ENCODE measurements at regions not wholly inside any gene's neighbourhood (a gene's known extent, or its start where the extent isn't known, plus 50 kb on each side); places are given as distances from the start of the nearest gene placed in this dataset.

GRCh38 chr2:67839668-67840067 lies 223.1 kb downstream of the C1D start:
- no peak overlapping the region for H3K9ac ChIP-seq (ENCODE audit: low read length in 5 of 5)
- peaks cover 0 to 6% (median 0%) of the 10 kb centered on the region in 5 donors for H3K4me1 ChIP-seq (ENCODE audit: control insufficient read depth in 5 of 5, insufficient read depth in 5 of 5, low read length in 5 of 5)
- no peaks in the 10 kb centered on the region for H3K27me3 ChIP-seq (ENCODE audit: control insufficient read depth in 5 of 5, insufficient read depth in 4 of 5, low read length in 5 of 5)
- H3K36me3 ChIP-seq (ENCODE audit: control insufficient read depth in 5 of 5, insufficient read depth in 5 of 5, low read length in 5 of 5): no peaks in the 10 kb centered on the region
- no peaks in the 10 kb centered on the region for H3K9me3 ChIP-seq (ENCODE audit: control insufficient read depth in 5 of 5, low read length in 5 of 5)
- H3K4me3 ChIP-seq (ENCODE audit: low read depth in 1 of 5, low read length in 5 of 5): no peak overlapping the region
- H3K27ac ChIP-seq (ENCODE audit: low read depth, low read length): no peak overlapping the region

GRCh38 chr2:67840460-67841068 lies 222.2 kb downstream of the C1D start:
- H3K27me3 ChIP-seq (ENCODE audit: control insufficient read depth in 5 of 5, insufficient read depth in 4 of 5, low read length in 5 of 5): no peaks in the 10 kb centered on the region
- no peak overlapping the region for H3K9ac ChIP-seq (ENCODE audit: low read length in 5 of 5)
- no peaks in the 10 kb centered on the region for H3K9me3 ChIP-seq (ENCODE audit: control insufficient read depth in 5 of 5, low read length in 5 of 5)
- H3K4me3 ChIP-seq (ENCODE audit: low read depth in 1 of 5, low read length in 5 of 5): no peak overlapping the region
- peaks cover 0 to 6% (median 0%) of the 10 kb centered on the region in 5 donors for H3K4me1 ChIP-seq (ENCODE audit: control insufficient read depth in 5 of 5, insufficient read depth in 5 of 5, low read length in 5 of 5)
- no peak overlapping the region for H3K27ac ChIP-seq (ENCODE audit: low read depth, low read length)
- H3K36me3 ChIP-seq (ENCODE audit: control insufficient read depth in 5 of 5, insufficient read depth in 5 of 5, low read length in 5 of 5): no peaks in the 10 kb centered on the region

- Histone ChIP-seq H3K27me3 (ENCODE audit: control insufficient read depth in 5 of 5, insufficient read depth in 4 of 5, low read length in 5 of 5) (peaks cover 0 to 3% (median 0%) of the 10 kb centered on the region in 5 donors), H3K9ac (ENCODE audit: low read length in 5 of 5) (no peak overlapping the region), H3K4me1 (ENCODE audit: control insufficient read depth in 5 of 5, insufficient read depth in 5 of 5, low read length in 5 of 5) (peaks cover 0 to 10% (median 5%) of the 10 kb centered on the region in 5 donors), H3K4me3 (ENCODE audit: low read depth in 1 of 5, low read length in 5 of 5) (no peak overlapping the region), H3K36me3 (ENCODE audit: control insufficient read depth in 5 of 5, insufficient read depth in 5 of 5, low read length in 5 of 5) (no peaks in the 10 kb centered on the region), H3K27ac (ENCODE audit: low read depth, low read length) (no peak overlapping the region), H3K9me3 (ENCODE audit: control insufficient read depth in 5 of 5, low read length in 5 of 5) (no peaks in the 10 kb centered on the region)
These were observed 221.1 kb downstream of the C1D start for GRCh38 chr2:67841711-67842110.

- H3K4me1 ChIP-seq (ENCODE audit: control insufficient read depth in 5 of 5, insufficient read depth in 5 of 5, low read length in 5 of 5): peaks cover 0 to 5% (median 3%) of the 10 kb centered on the region in 5 donors
- no peak overlapping the region for H3K9ac ChIP-seq (ENCODE audit: low read length in 5 of 5)
- no peak overlapping the region for H3K4me3 ChIP-seq (ENCODE audit: low read depth in 1 of 5, low read length in 5 of 5)
- H3K36me3 ChIP-seq (ENCODE audit: control insufficient read depth in 5 of 5, insufficient read depth in 5 of 5, low read length in 5 of 5): no peaks in the 10 kb centered on the region
- no peak overlapping the region for H3K27ac ChIP-seq (ENCODE audit: low read depth, low read length)
- H3K27me3 ChIP-seq (ENCODE audit: control insufficient read depth in 5 of 5, insufficient read depth in 4 of 5, low read length in 5 of 5): peaks cover 0 to 3% (median 0%) of the 10 kb centered on the region in 5 donors
- H3K9me3 ChIP-seq (ENCODE audit: control insufficient read depth in 5 of 5, low read length in 5 of 5): no peaks in the 10 kb centered on the region
These were observed 220.3 kb downstream of the C1D start for GRCh38 chr2:67842375-67842959.

GRCh38 chr2:67844024-67844540 lies 218.7 kb downstream of the C1D start:
- H3K36me3 ChIP-seq (ENCODE audit: control insufficient read depth in 5 of 5, insufficient read depth in 5 of 5, low read length in 5 of 5): no peaks in the 10 kb centered on the region
- peaks cover 0 to 3% (median 0%) of the 10 kb centered on the region in 5 donors for H3K27me3 ChIP-seq (ENCODE audit: control insufficient read depth in 5 of 5, insufficient read depth in 4 of 5, low read length in 5 of 5)
- peaks cover 0 to 5% (median 3%) of the 10 kb centered on the region in 5 donors for H3K4me1 ChIP-seq (ENCODE audit: control insufficient read depth in 5 of 5, insufficient read depth in 5 of 5, low read length in 5 of 5)
- no peak overlapping the region for H3K4me3 ChIP-seq (ENCODE audit: low read depth in 1 of 5, low read length in 5 of 5)
- no peak overlapping the region for H3K27ac ChIP-seq (ENCODE audit: low read depth, low read length)
- H3K9ac ChIP-seq (ENCODE audit: low read length in 5 of 5): no peak overlapping the region
- no peaks in the 10 kb centered on the region for H3K9me3 ChIP-seq (ENCODE audit: control insufficient read depth in 5 of 5, low read length in 5 of 5)

- Histone ChIP-seq H3K27ac (ENCODE audit: low read depth, low read length) (no peak overlapping the region), H3K4me1 (ENCODE audit: control insufficient read depth in 5 of 5, insufficient read depth in 5 of 5, low read length in 5 of 5) (peaks cover 0 to 5% (median 3%) of the 10 kb centered on the region in 5 donors), H3K4me3 (ENCODE audit: low read depth in 1 of 5, low read length in 5 of 5) (peak overlapping the region in 4 of 5 donors; percentile 29 to 53 (median 34)), H3K36me3 (ENCODE audit: control insufficient read depth in 5 of 5, insufficient read depth in 5 of 5, low read length in 5 of 5) (no peaks in the 10 kb centered on the region), H3K9me3 (ENCODE audit: control insufficient read depth in 5 of 5, low read length in 5 of 5) (no peaks in the 10 kb centered on the region), H3K27me3 (ENCODE audit: control insufficient read depth in 5 of 5, insufficient read depth in 4 of 5, low read length in 5 of 5) (peaks cover 0 to 3% (median 0%) of the 10 kb centered on the region in 5 donors), H3K9ac (ENCODE audit: low read length in 5 of 5) (no peak overlapping the region)
These were observed 217.0 kb downstream of the C1D start for GRCh38 chr2:67845621-67846369.

GRCh38 chr2:67846370-67847070 lies 216.3 kb downstream of the C1D start:
- no peaks in the 10 kb centered on the region for H3K9me3 ChIP-seq (ENCODE audit: control insufficient read depth in 5 of 5, low read length in 5 of 5)
- peaks cover 0 to 3% (median 0%) of the 10 kb centered on the region in 5 donors for H3K27me3 ChIP-seq (ENCODE audit: control insufficient read depth in 5 of 5, insufficient read depth in 4 of 5, low read length in 5 of 5)
- no peaks in the 10 kb centered on the region for H3K36me3 ChIP-seq (ENCODE audit: control insufficient read depth in 5 of 5, insufficient read depth in 5 of 5, low read length in 5 of 5)
- H3K4me3 ChIP-seq (ENCODE audit: low read depth in 1 of 5, low read length in 5 of 5): peak overlapping the region; percentile 29 to 53 (median 37)
- no peak overlapping the region for H3K27ac ChIP-seq (ENCODE audit: low read depth, low read length)
- H3K9ac ChIP-seq (ENCODE audit: low read length in 5 of 5): no peak overlapping the region
- H3K4me1 ChIP-seq (ENCODE audit: control insufficient read depth in 5 of 5, insufficient read depth in 5 of 5, low read length in 5 of 5): peaks cover 0 to 5% (median 3%) of the 10 kb centered on the region in 5 donors

- no peak overlapping the region for H3K27ac ChIP-seq (ENCODE audit: low read depth, low read length)
These were observed 214.1 kb downstream of the C1D start for GRCh38 chr2:67848551-67849285.

GRCh38 chr2:67851016-67851415 lies 211.8 kb downstream of the C1D start:
- H3K4me1 ChIP-seq (ENCODE audit: control insufficient read depth in 5 of 5, insufficient read depth in 5 of 5, low read length in 5 of 5): peaks cover 0 to 4% (median 3%) of the 10 kb centered on the region in 5 donors

More at GRCh38 chr2:67848551-67849285, 214.1 kb downstream of the C1D start:
- Histone ChIP-seq H3K27me3 (ENCODE audit: control insufficient read depth in 5 of 5, insufficient read depth in 4 of 5, low read length in 5 of 5) (peaks cover 0 to 3% (median 2%) of the 10 kb centered on the region in 5 donors), H3K9me3 (ENCODE audit: control insufficient read depth in 5 of 5, low read length in 5 of 5) (no peaks in the 10 kb centered on the region), H3K9ac (ENCODE audit: low read length in 5 of 5) (no peak overlapping the region), H3K4me3 (ENCODE audit: low read depth in 1 of 5, low read length in 5 of 5) (no peak overlapping the region), H3K36me3 (ENCODE audit: control insufficient read depth in 5 of 5, insufficient read depth in 5 of 5, low read length in 5 of 5) (no peaks in the 10 kb centered on the region), H3K4me1 (ENCODE audit: control insufficient read depth in 5 of 5, insufficient read depth in 5 of 5, low read length in 5 of 5) (peaks cover 0 to 5% (median 3%) of the 10 kb centered on the region in 5 donors)

More at GRCh38 chr2:67851016-67851415, 211.8 kb downstream of the C1D start:
- H3K9me3 ChIP-seq (ENCODE audit: control insufficient read depth in 5 of 5, low read length in 5 of 5): no peaks in the 10 kb centered on the region
- no peak overlapping the region for H3K9ac ChIP-seq (ENCODE audit: low read length in 5 of 5)
- H3K27ac ChIP-seq (ENCODE audit: low read depth, low read length): no peak overlapping the region
- peaks cover 0 to 3% (median 0%) of the 10 kb centered on the region in 5 donors for H3K27me3 ChIP-seq (ENCODE audit: control insufficient read depth in 5 of 5, insufficient read depth in 4 of 5, low read length in 5 of 5)
- no peaks in the 10 kb centered on the region for H3K36me3 ChIP-seq (ENCODE audit: control insufficient read depth in 5 of 5, insufficient read depth in 5 of 5, low read length in 5 of 5)
- H3K4me3 ChIP-seq (ENCODE audit: low read depth in 1 of 5, low read length in 5 of 5): no peak overlapping the region
